ENCODE measurements at regions not wholly inside any gene's neighbourhood (a gene's known extent, or its start where the extent isn't known, plus 50 kb on each side); places are given as distances from the start of the nearest gene placed in this dataset.

- Histone ChIP-seq H3K9ac (ENCODE audit: low read length in 3 of 3) (no peak overlapping the region), H3K4me1 (ENCODE audit: control insufficient read depth in 2 of 3, insufficient read depth in 2 of 3, low read depth in 1 of 3, low read length in 3 of 3) (no peaks in the 10 kb centered on the region), H3K27me3 (ENCODE audit: control insufficient read depth, insufficient read depth, low read length) (no peaks in the 10 kb centered on the region), H3K4me3 (ENCODE audit: low read length in 3 of 3) (no peak overlapping the region), H3K36me3 (ENCODE audit: control insufficient read depth in 2 of 3, insufficient read depth in 3 of 3, low read length in 3 of 3) (no peaks in the 10 kb centered on the region), H3K9me3 (ENCODE audit: control insufficient read depth in 2 of 3, insufficient read depth in 1 of 3, low read length in 3 of 3) (no peaks in the 10 kb centered on the region), H3K27ac (ENCODE audit: low read depth in 2 of 2, low read length in 2 of 2) (no peak overlapping the region)
- TF ChIP-seq CTCF (IDR thresholded peaks at IDR 0.05; ENCODE audit: borderline replicate concordance, extremely low read depth, insufficient read depth), result no peak
- no peak for FAIRE-seq
- DNase-seq, result no peak
- intact Hi-C loops (cut with DNase I), result no loop called here
These were observed 64.1 kb upstream of the BEND6 start for GRCh38 chr6:56890683-56891429.

GRCh38 chr6:56890066-56890465, 64.8 kb upstream of the BEND6 start:
- no peak for TF ChIP-seq CTCF (IDR thresholded peaks at IDR 0.05; ENCODE audit: borderline replicate concordance, extremely low read depth, insufficient read depth)
- Histone ChIP-seq H3K9me3 (ENCODE audit: control insufficient read depth in 2 of 3, insufficient read depth in 1 of 3, low read length in 3 of 3) (no peaks in the 10 kb centered on the region), H3K4me3 (ENCODE audit: low read length in 3 of 3) (no peak overlapping the region), H3K36me3 (ENCODE audit: control insufficient read depth in 2 of 3, insufficient read depth in 3 of 3, low read length in 3 of 3) (no peaks in the 10 kb centered on the region), H3K4me1 (ENCODE audit: control insufficient read depth in 2 of 3, insufficient read depth in 2 of 3, low read depth in 1 of 3, low read length in 3 of 3) (no peaks in the 10 kb centered on the region), H3K27me3 (ENCODE audit: control insufficient read depth, insufficient read depth, low read length) (no peaks in the 10 kb centered on the region), H3K27ac (ENCODE audit: low read depth in 2 of 2, low read length in 2 of 2) (no peak overlapping the region), H3K9ac (ENCODE audit: low read length in 3 of 3) (no peak overlapping the region)
- intact Hi-C loops (cut with DNase I), result no loop called here
- DNase-seq (no peak), FAIRE-seq (no peak)

- Histone ChIP-seq H3K9me3 (ENCODE audit: control insufficient read depth in 2 of 3, insufficient read depth in 1 of 3, low read length in 3 of 3) (no peaks in the 10 kb centered on the region), H3K9ac (ENCODE audit: low read length in 3 of 3) (no peak overlapping the region), H3K27ac (ENCODE audit: low read depth in 2 of 2, low read length in 2 of 2) (no peak overlapping the region), H3K4me1 (ENCODE audit: control insufficient read depth in 2 of 3, insufficient read depth in 2 of 3, low read depth in 1 of 3, low read length in 3 of 3) (no peaks in the 10 kb centered on the region), H3K4me3 (ENCODE audit: low read length in 3 of 3) (no peak overlapping the region), H3K27me3 (ENCODE audit: control insufficient read depth, insufficient read depth, low read length) (no peaks in the 10 kb centered on the region), H3K36me3 (ENCODE audit: control insufficient read depth in 2 of 3, insufficient read depth in 3 of 3, low read length in 3 of 3) (no peaks in the 10 kb centered on the region)
- DNase-seq (no peak), FAIRE-seq (no peak)
- intact Hi-C loops (cut with DNase I), result no loop called here
- TF ChIP-seq CTCF (IDR thresholded peaks at IDR 0.05; ENCODE audit: borderline replicate concordance, extremely low read depth, insufficient read depth), result no peak
These were observed 65.4 kb upstream of the BEND6 start for GRCh38 chr6:56889492-56889891.

- no peak for FAIRE-seq
- TF ChIP-seq CTCF (IDR thresholded peaks at IDR 0.05; ENCODE audit: borderline replicate concordance, extremely low read depth, insufficient read depth), result no peak
- DNase-seq, result no peak
These were observed 66.2 kb upstream of the BEND6 start for GRCh38 chr6:56888687-56889086.

More at GRCh38 chr6:56888687-56889086, 66.2 kb upstream of the BEND6 start:
- no peak overlapping the region for H3K27ac ChIP-seq (ENCODE audit: low read depth in 2 of 2, low read length in 2 of 2)
- H3K27me3 ChIP-seq (ENCODE audit: control insufficient read depth, insufficient read depth, low read length), result no peaks in the 10 kb centered on the region
- H3K4me1 ChIP-seq (ENCODE audit: control insufficient read depth in 2 of 3, insufficient read depth in 2 of 3, low read depth in 1 of 3, low read length in 3 of 3), result no peaks in the 10 kb centered on the region
- no peaks in the 10 kb centered on the region for H3K9me3 ChIP-seq (ENCODE audit: control insufficient read depth in 2 of 3, insufficient read depth in 1 of 3, low read length in 3 of 3)
- H3K4me3 ChIP-seq (ENCODE audit: low read length in 3 of 3), result no peak overlapping the region
- H3K9ac ChIP-seq (ENCODE audit: low read length in 3 of 3), result no peak overlapping the region
- H3K36me3 ChIP-seq (ENCODE audit: control insufficient read depth in 2 of 3, insufficient read depth in 3 of 3, low read length in 3 of 3), result no peaks in the 10 kb centered on the region
- intact Hi-C loops (cut with DNase I), result no loop called here

All from kidney (tissue), 13 donors.